Ovary (tissue), 3 donors: ENCODE measurements at regions not wholly inside any gene's neighbourhood (a gene's known extent, or its start where the extent isn't known, plus 50 kb on each side); places are given as distances from the start of the nearest gene placed in this dataset.

Experiments
- POLR2A ChIP-seq: fragments of 450-650 bp; IDR thresholded peaks from one replicate; pipeline ENCODE4 v1.6.1; 2017; ENCODE audit warnings: antibody characterized with exemption, mild to moderate bottlenecking, moderate library complexity
- TF ChIP-seq, protein P1 (sequence below), 3 donors: fragments of 450-650 bp in 2 of 3; fragments of 200-600 bp in 1 of 3; IDR thresholded peaks; one replicate each; pipeline versions ENCODE4 v1.5.1 to v1.8.0; 2016 to 2022; ENCODE audit warnings: antibody characterized with exemption in 3 of 3, mild to moderate bottlenecking in 1 of 3
- donor health status: DM: no; HTN: no; CAD: no.

DNA sequence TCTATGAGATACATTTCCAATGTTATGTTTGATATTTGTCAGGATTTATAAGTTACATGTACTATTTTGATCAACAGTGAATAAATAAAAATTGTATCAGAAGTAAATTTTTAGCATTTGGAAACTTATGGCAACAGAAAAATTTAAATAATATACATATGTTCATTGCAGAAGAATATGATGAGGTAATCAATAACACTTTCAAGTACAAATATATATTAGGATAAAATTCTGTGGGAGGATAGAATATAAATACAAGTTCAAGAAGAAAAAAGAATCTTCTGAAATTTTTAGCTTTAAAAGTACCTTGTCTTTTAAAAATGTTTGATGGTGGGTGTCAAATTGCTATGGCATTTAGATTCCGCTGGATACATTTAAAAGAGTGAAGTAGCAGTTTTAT, 102.8 kb upstream of the MUCL1 start:
- TF ChIP-seq, protein P1, sequence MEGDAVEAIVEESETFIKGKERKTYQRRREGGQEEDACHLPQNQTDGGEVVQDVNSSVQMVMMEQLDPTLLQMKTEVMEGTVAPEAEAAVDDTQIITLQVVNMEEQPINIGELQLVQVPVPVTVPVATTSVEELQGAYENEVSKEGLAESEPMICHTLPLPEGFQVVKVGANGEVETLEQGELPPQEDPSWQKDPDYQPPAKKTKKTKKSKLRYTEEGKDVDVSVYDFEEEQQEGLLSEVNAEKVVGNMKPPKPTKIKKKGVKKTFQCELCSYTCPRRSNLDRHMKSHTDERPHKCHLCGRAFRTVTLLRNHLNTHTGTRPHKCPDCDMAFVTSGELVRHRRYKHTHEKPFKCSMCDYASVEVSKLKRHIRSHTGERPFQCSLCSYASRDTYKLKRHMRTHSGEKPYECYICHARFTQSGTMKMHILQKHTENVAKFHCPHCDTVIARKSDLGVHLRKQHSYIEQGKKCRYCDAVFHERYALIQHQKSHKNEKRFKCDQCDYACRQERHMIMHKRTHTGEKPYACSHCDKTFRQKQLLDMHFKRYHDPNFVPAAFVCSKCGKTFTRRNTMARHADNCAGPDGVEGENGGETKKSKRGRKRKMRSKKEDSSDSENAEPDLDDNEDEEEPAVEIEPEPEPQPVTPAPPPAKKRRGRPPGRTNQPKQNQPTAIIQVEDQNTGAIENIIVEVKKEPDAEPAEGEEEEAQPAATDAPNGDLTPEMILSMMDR (IDR thresholded peaks at IDR 0.05), result no peak
- no peak for TF ChIP-seq POLR2A
